ENCODE measurements at regions not wholly inside any gene's neighbourhood (a gene's known extent, or its start where the extent isn't known, plus 50 kb on each side); places are given as distances from the start of the nearest gene placed in this dataset.

GRCh38 chr18:29063346-29063745 lies 886.4 kb upstream of the CDH2 start (continued):
- TF ChIP-seq MEIS1 (CRISPR knock-in tag; IDR thresholded peaks at IDR 0.05; ENCODE audit: borderline replicate concordance) (no peak), SOX13 (IDR thresholded peaks at IDR 0.05) (no peak), SOX13 (CRISPR knock-in tag; conservative IDR thresholded peaks at IDR 0.05 in 1 of 2, IDR thresholded peaks at IDR 0.05 in 1 of 2) (no peak), SOX6 (IDR thresholded peaks at IDR 0.05) (no peak), SOX6 (CRISPR knock-in tag; IDR thresholded peaks at IDR 0.05) (no peak)
- TF ChIP-seq, protein P1, sequence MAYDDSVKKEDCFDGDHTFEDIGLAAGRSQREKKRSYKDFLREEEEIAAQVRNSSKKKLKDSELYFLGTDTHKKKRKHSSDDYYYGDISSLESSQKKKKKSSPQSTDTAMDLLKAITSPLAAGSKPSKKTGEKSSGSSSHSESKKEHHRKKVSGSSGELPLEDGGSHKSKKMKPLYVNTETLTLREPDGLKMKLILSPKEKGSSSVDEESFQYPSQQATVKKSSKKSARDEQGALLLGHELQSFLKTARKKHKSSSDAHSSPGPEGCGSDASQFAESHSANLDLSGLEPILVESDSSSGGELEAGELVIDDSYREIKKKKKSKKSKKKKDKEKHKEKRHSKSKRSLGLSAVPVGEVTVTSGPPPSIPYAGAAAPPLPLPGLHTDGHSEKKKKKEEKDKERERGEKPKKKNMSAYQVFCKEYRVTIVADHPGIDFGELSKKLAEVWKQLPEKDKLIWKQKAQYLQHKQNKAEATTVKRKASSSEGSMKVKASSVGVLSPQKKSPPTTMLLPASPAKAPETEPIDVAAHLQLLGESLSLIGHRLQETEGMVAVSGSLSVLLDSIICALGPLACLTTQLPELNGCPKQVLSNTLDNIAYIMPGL (CRISPR knock-in tag; IDR thresholded peaks at IDR 0.05; ENCODE audit: borderline replicate concordance in 1 of 2, low read depth in 1 of 2) = no peak

DNA sequence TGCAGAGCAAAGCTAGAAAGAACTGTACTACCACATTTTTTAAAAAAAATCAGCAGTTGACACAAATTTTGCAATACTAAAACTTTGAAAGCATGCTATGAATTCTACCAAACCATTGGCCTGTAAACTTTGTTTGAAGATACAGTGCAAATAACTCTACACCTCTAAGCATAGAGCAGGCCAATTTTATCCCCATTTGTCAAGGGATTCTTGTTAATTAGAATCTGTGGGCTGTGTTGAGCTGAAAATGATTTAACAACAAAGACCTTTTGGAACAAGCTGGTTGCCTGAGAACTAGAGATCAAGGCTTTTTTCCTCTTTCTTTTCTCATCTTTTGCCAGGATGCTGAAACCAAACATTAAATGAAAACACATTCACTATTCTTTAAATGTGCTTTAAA lies 886.0 kb upstream of the CDH2 start:
- ChIA-PET POLR2A (no interaction called here), CTCF (ENCODE audit: low intra/inter-chr PET ratio, low total read pairs) (no interaction called here)
- intact Hi-C loops (cut with micrococcal nuclease; ENCODE audit: unreplicated experiment) = no loop called here
- ATAC-seq (no peak), FAIRE-seq (no peak), DNase-seq (ENCODE audit: low spot score) (no peak)
- Histone ChIP-seq H2AFZ (ENCODE audit: low read length) (no peak overlapping the region), H3K4me3 (replicated peaks in 1 of 3; ENCODE audit: insufficient read depth in 1 of 3, low read depth in 2 of 3, low read length in 3 of 3) (no peak overlapping the region), H3K4me1 (ENCODE audit: insufficient read depth, low read length) (no peaks in the 10 kb centered on the region), H3K36me3 (replicated peaks in 1 of 2; ENCODE audit: control insufficient read depth in 1 of 2, insufficient read depth in 2 of 2, low read length in 2 of 2) (no peaks in the 10 kb centered on the region), H3K9ac (ENCODE audit: insufficient read depth, low read depth, low read length) (no peak overlapping the region), H4K20me1 (ENCODE audit: insufficient read depth, low read length) (no peaks in the 10 kb centered on the region), H3K4me2 (ENCODE audit: low read depth, low read length) (no peak overlapping the region), H3K9me3 (ENCODE audit: low read length) (no peaks in the 10 kb centered on the region), H3K27me3 (ENCODE audit: control insufficient read depth in 1 of 2, insufficient read depth in 2 of 2, low read length in 2 of 2) (no peaks in the 10 kb centered on the region), H3K27ac (ENCODE audit: extremely low read length, insufficient read depth, low read length) (no peak overlapping the region), H3K79me2 (ENCODE audit: insufficient read depth, low read length) (no peaks in the 10 kb centered on the region)
- no TSS peak for BruUV-seq (replicated peaks)
- in situ Hi-C loops (cut with HindIII; ENCODE audit: extremely low pct_ligation_motif_present, low pct_unique_long_range_greater_than_20kb) = no loop called here
- TF ChIP-seq ZNF12 (CRISPR knock-in tag; IDR thresholded peaks at IDR 0.05) (no peak), SAP130 (CRISPR knock-in tag; IDR thresholded peaks at IDR 0.05; ENCODE audit: low read depth) (no peak), ZNF136 (CRISPR knock-in tag; IDR thresholded peaks at IDR 0.05; ENCODE audit: low read depth) (no peak), ZNF780A (CRISPR knock-in tag; IDR thresholded peaks at IDR 0.05) (no peak), ZNF281 (CRISPR knock-in tag; IDR thresholded peaks at IDR 0.05; ENCODE audit: borderline replicate concordance) (no peak), ARNTL (CRISPR knock-in tag; IDR thresholded peaks at IDR 0.05) (no peak), SALL2 (CRISPR knock-in tag; IDR thresholded peaks at IDR 0.05) (no peak), AGO2 (optimal IDR thresholded peaks at IDR 0.05; ENCODE audit: low read depth, low read length) (no peak), ATF6 (CRISPR knock-in tag; conservative IDR thresholded peaks at IDR 0.05) (no peak), PITX1 (CRISPR knock-in tag; IDR thresholded peaks at IDR 0.05) (no peak)
- TF ChIP-seq, protein P2, sequence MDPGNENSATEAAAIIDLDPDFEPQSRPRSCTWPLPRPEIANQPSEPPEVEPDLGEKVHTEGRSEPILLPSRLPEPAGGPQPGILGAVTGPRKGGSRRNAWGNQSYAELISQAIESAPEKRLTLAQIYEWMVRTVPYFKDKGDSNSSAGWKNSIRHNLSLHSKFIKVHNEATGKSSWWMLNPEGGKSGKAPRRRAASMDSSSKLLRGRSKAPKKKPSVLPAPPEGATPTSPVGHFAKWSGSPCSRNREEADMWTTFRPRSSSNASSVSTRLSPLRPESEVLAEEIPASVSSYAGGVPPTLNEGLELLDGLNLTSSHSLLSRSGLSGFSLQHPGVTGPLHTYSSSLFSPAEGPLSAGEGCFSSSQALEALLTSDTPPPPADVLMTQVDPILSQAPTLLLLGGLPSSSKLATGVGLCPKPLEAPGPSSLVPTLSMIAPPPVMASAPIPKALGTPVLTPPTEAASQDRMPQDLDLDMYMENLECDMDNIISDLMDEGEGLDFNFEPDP (CRISPR knock-in tag; conservative IDR thresholded peaks at IDR 0.05) = no peak
